B cell (primary cell): ENCODE measurements at regions not wholly inside any gene's neighbourhood (a gene's known extent, or its start where the extent isn't known, plus 50 kb on each side); places are given as distances from the start of the nearest gene placed in this dataset.

ENCODE experiments used
- CTCF ChIP-seq: fragments of 200-600 bp; IDR thresholded peaks from one replicate; pipeline ENCODE4 v1.8.0; 2022; ENCODE audit warnings: antibody characterized with exemption, mild to moderate bottlenecking
- EZH2 ChIP-seq: IDR thresholded peaks from 2 replicates; pipeline ENCODE4 v1.6.1; 2012; ENCODE audit warnings: borderline replicate concordance, low read depth, mild to moderate bottlenecking, moderate library complexity, low read length; ENCODE audit not compliant: insufficient read depth, poor library complexity, severe bottlenecking

GRCh38 chr15:69661871-69662644 is 209.4 kb downstream of the RPLP1 start:
- TF ChIP-seq EZH2: no peak
- no peak for TF ChIP-seq CTCF
